ENCODE measurements at regions not wholly inside any gene's neighbourhood (a gene's known extent, or its start where the extent isn't known, plus 50 kb on each side); places are given as distances from the start of the nearest gene placed in this dataset.
A peak's percentile ranks its signal among the peaks of the same experiment; 100 is the strongest.

DNA sequence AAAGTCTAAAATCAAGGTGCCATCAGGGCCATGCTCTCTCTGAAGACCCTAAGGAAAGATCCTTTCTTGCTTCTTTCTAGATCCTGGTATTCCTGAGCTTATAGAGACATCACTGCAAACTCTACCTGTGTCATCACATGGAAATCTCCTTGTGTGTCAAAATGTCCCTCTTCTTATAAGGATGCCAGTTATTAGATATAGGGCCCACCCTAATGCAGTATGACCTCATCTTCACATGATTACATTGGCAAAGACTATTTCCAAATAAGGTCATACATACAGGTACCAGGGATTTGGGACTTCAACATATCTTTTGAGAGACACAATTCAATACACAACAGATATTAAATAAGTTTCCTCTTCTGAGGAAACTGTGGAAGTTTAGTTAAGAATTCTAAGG, 123.9 kb downstream of the UNC5CL start:
- DNase-seq (ENCODE audit: low spot score), result no peak
- TF ChIP-seq, protein P1, sequence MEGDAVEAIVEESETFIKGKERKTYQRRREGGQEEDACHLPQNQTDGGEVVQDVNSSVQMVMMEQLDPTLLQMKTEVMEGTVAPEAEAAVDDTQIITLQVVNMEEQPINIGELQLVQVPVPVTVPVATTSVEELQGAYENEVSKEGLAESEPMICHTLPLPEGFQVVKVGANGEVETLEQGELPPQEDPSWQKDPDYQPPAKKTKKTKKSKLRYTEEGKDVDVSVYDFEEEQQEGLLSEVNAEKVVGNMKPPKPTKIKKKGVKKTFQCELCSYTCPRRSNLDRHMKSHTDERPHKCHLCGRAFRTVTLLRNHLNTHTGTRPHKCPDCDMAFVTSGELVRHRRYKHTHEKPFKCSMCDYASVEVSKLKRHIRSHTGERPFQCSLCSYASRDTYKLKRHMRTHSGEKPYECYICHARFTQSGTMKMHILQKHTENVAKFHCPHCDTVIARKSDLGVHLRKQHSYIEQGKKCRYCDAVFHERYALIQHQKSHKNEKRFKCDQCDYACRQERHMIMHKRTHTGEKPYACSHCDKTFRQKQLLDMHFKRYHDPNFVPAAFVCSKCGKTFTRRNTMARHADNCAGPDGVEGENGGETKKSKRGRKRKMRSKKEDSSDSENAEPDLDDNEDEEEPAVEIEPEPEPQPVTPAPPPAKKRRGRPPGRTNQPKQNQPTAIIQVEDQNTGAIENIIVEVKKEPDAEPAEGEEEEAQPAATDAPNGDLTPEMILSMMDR (IDR thresholded peaks at IDR 0.05), result no peak
- Histone ChIP-seq H3K27ac (no peak overlapping the region), H3K4me3 (no peak overlapping the region)

DNA sequence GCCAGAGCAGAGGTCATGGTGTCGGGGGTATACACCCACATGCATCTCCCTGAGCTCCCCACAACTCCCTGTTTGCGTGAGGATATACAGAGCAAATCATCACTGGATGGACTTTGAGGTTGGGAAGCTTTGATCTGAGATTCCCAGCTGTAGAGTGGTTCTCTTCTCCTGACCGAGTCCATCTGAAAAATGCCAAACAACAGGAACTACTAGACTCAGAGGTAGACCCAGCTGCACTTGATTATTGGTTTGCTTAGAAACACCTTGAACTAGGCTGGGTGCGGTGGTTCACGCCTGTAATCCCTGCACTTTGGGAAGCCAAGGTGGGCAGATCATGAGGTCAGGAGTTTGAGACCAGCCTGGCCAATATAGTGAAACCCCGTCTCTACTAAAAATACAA, 125.0 kb downstream of the UNC5CL start:
- no peak overlapping the region for H3K4me3 ChIP-seq
- H3K27ac ChIP-seq, result no peak overlapping the region
- TF ChIP-seq, protein P1 (IDR thresholded peaks at IDR 0.05), result no peak
- no peak for DNase-seq (ENCODE audit: low spot score)

DNA sequence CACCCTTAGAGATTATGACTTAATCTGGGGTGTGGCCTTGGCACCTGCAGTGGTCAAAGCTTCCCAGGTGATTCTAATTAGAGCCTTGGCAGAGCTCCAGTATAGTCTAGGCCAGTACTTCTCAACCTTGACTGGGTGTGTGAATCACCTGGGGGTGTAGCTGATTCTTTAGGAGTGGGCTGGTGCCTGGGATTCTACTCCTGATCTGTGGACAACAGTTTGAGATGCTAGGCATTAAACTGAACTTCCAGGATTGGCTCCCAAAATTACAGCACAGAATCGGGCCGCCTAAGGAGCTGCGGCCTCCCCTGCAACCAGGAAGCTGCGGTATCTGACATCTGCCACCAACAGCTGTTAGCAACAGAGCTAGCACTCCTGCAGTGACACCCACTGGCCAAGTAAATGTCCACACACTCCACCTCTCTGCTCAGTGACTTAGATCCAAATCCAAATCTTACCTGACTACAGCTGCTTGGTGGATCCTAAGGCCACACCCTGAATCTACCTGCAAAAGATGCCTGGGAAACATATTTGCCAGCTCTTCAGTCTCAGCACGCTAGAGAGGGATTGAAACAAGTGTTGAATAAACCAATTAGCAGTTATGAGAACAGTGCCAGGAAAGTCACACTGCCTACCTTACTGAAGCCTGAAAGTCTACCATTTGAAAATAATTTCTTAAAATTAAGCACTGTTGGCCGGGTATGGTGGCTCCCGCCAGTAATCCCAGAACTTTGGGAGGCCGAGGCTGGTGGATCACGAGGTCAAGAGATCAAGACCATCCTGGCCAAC, 126.7 kb downstream of the UNC5CL start:
- Histone ChIP-seq H3K4me3 (no peak overlapping the region), H3K27ac (no peak overlapping the region)
- TF ChIP-seq, protein P1 (IDR thresholded peaks at IDR 0.05), result peak; percentile 34
- DNase-seq (ENCODE audit: low spot score), result no peak

DNA sequence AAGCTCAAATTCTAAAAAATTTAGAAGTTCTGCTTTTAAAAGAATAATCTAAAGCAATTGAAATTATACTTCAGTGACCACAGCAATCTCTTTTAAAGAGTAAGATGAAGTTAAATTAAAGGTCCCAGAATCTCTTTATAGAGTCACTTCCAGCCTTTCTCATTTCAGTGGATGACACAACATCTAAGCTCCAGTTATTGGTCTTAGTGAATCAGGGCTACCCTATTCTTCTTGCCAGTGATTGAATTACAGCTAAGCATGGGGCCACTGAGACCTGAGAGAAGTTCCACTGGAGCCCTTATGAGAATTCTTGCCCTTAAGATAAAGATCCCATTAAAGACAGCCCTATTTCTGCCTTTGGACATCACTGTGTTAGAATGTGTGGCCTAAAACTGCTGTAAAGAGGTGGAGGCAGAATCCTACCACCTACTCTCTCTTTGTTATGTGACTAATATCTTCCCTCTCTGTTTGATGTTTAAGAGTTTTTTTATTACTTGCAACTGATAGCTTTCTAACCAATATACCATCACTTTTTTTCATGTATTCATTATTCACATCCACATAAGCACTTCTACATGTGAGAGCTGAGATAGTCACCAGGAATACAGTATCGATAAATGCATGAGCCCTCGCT, 128.6 kb downstream of the UNC5CL start:
- Histone ChIP-seq H3K27ac (no peak overlapping the region), H3K4me3 (no peak overlapping the region)
- TF ChIP-seq, protein P1 (IDR thresholded peaks at IDR 0.05), result no peak
- no peak for DNase-seq (ENCODE audit: low spot score)

DNA sequence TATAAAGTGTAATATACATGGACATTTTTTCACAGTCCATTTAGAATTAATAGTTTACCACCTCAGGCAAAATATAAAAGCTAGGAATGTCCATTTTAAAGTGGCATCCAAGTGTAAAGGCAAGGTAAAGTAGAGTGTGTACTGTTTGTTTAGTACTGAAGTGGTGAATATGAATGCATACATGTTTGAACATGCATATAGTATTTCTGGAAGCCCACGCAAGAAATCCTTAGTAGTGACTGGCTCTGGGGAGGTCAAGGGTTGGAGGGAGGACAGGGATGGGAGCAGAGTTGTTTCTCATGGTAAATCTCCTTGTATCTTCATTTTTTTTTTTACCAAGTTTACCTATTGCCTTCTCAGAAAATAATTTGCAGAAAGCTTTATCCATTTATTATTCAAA, 129.2 kb downstream of the UNC5CL start:
- TF ChIP-seq, protein P1 (IDR thresholded peaks at IDR 0.05), result no peak
- H3K27ac ChIP-seq, result no peak overlapping the region
- DNase-seq (ENCODE audit: low spot score), result no peak

DNA sequence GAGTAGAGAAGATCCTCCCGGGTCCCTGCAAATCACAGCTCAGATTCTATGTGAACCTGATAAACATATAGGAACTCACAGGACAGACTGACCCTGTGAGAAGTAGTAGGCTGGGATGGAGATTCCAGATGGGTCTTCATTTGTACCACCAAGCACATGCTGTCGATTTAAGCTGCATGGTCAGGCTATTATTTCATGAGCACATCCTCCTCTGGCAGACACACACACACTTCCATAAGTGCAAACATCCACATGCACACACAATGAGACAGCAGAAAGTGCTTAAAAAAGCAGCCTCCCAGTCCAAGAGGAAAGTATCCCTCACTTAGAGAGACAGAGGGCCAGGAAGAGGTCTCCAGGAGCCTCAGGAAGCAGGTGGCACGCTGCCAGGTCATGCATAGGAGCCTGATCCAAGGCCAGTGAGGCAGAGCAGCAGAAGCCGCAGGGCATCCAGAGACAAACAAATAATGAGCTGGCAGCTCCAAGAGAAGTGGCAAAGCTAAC, 131.8 kb downstream of the UNC5CL start:
- Histone ChIP-seq H3K27ac (no peak overlapping the region), H3K4me3 (no peak overlapping the region)
- DNase-seq (ENCODE audit: low spot score), result no peak
- TF ChIP-seq, protein P1 (IDR thresholded peaks at IDR 0.05), result no peak

More for the DNA sequence above, 129.2 kb downstream of the UNC5CL start:
- no peak overlapping the region for H3K4me3 ChIP-seq

All from coronary artery (tissue), 2 donors.